GM13977 (cell line): ENCODE measurements at regions not wholly inside any gene's neighbourhood (a gene's known extent, or its start where the extent isn't known, plus 50 kb on each side); places are given as distances from the start of the nearest gene placed in this dataset.
"Not testable (repeated sequence)": the region's sequence is repeated elsewhere in the genome, so short reads cannot be mapped to it uniquely, and the experiment has no call there.

ENCODE experiments used
- DNase-seq: peaks from one replicate; pipeline ENCODE4 v3.0.0; 2012; ENCODE audit warnings: low spot score
- CTCF ChIP-seq: IDR thresholded peaks from 2 replicates; pipeline ENCODE4 v1.5.1; 2012; ENCODE audit warnings: mild to moderate bottlenecking, control low read depth; ENCODE audit not compliant: insufficient read depth; ENCODE audit errors: extremely low read depth, missing control alignments
- in situ Hi-C: fragments of 300-500 bp; cut with MboI; formaldehyde crosslinking; loops from one replicate; pipeline ENCODE4 v1.12.0; 2022; ENCODE audit warnings: low sequenced_read_pairs, low pct_unique_long_range_greater_than_20kb, mixed read lengths, inconsistent platforms; ENCODE audit not compliant: unreplicated experiment

GRCh38 chr12:58009405-58010195 lies 68.2 kb downstream of the ATP23 start:
- in situ Hi-C loops: no loop called here
- no peak for DNase-seq
- no peak for TF ChIP-seq CTCF

GRCh38 chr12:58011676-58012075 lies 70.3 kb downstream of the ATP23 start:
- no peak for TF ChIP-seq CTCF
- DNase-seq: no peak
- in situ Hi-C loops: no loop called here

GRCh38 chr12:58022379-58023020 lies 81.1 kb downstream of the ATP23 start:
- in situ Hi-C loops, DNase-seq: not testable (repeated sequence)

GRCh38 chr12:58025431-58025830 lies 84.1 kb downstream of the ATP23 start:
- no peak for TF ChIP-seq CTCF
- no peak for DNase-seq
- in situ Hi-C loops: no loop called here

- TF ChIP-seq CTCF: no peak
- in situ Hi-C loops: no loop called here
Measured at GRCh38 chr12:58026426-58026825, 85.1 kb downstream of the ATP23 start.

GRCh38 chr12:58026897-58027891 lies 85.8 kb downstream of the ATP23 start:
- TF ChIP-seq CTCF: no peak
- DNase-seq: no peak
- in situ Hi-C loops: no loop called here

More at GRCh38 chr12:58026426-58026825, 85.1 kb downstream of the ATP23 start:
- no peak for DNase-seq

- TF ChIP-seq CTCF: no peak
- DNase-seq: no peak
Measured at GRCh38 chr12:58028294-58028693, 86.9 kb downstream of the ATP23 start.

More at GRCh38 chr12:58028294-58028693, 86.9 kb downstream of the ATP23 start:
- in situ Hi-C loops: no loop called here
